ENCODE measurements at regions not wholly inside any gene's neighbourhood (a gene's known extent, or its start where the extent isn't known, plus 50 kb on each side); places are given as distances from the start of the nearest gene placed in this dataset.

GRCh38 chr15:95444860-95445259, 885.6 kb upstream of the NR2F2 start:
- no peaks in the 10 kb centered on the region for H3K36me3 ChIP-seq
- no peak overlapping the region for H3K27ac ChIP-seq
- DNase-seq (ENCODE audit: low spot score) = no peak
- intact Hi-C loops (cut with DNase I) = no loop called here
- WGBS = 95% methylated on average over 4 of the region's 4 CpGs
- no peak overlapping the region for H3K4me3 ChIP-seq
- no peaks in the 10 kb centered on the region for H3K9me3 ChIP-seq
- TF ChIP-seq CTCF (IDR thresholded peaks at IDR 0.05) (no peak), POLR2A (IDR thresholded peaks at IDR 0.05) (no peak), POLR2AphosphoS5 (IDR thresholded peaks at IDR 0.05) (no peak)
- H3K4me1 ChIP-seq (replicated peaks) = no peaks in the 10 kb centered on the region
- H3K27me3 ChIP-seq (replicated peaks; ENCODE audit: insufficient read depth) = no peaks in the 10 kb centered on the region

DNA sequence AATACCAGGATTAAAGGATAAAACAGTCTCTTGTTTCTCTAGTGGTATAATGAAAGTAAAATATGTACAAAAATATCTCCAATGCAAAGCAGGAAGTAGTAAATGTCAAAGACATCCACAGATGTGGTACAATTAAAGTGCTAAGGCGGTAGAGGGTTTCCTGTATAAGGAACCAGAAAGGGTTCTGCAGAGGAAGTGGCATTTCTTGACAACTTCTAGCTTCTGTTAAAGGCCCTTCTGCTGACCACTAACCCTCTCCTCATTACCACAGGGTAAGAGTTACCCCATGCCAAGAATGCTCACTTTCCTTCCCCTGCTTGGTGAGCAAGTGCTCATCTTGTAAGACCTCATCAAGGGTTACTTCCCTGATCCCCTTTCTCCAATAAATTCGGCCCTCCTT, 883.6 kb upstream of the NR2F2 start:
- no peak overlapping the region for H3K27ac ChIP-seq
- intact Hi-C loops (cut with DNase I) = no loop called here
- no peak overlapping the region for H3K4me3 ChIP-seq
- TF ChIP-seq POLR2AphosphoS5 (IDR thresholded peaks at IDR 0.05) (no peak), CTCF (IDR thresholded peaks at IDR 0.05) (no peak), POLR2A (IDR thresholded peaks at IDR 0.05) (no peak)
- no peak for DNase-seq (ENCODE audit: low spot score)
- no peaks in the 10 kb centered on the region for H3K4me1 ChIP-seq (replicated peaks)
- 31% methylated on average over 2 of the region's 2 CpGs for WGBS
- no peaks in the 10 kb centered on the region for H3K36me3 ChIP-seq
- H3K27me3 ChIP-seq (replicated peaks; ENCODE audit: insufficient read depth) = no peaks in the 10 kb centered on the region
- H3K9me3 ChIP-seq = no peaks in the 10 kb centered on the region

- TF ChIP-seq POLR2AphosphoS5 (IDR thresholded peaks at IDR 0.05) (no peak), POLR2A (IDR thresholded peaks at IDR 0.05) (no peak), CTCF (IDR thresholded peaks at IDR 0.05) (no peak)
- Histone ChIP-seq H3K4me3 (no peak overlapping the region), H3K27ac (no peak overlapping the region), H3K36me3 (no peaks in the 10 kb centered on the region), H3K4me1 (replicated peaks) (no peaks in the 10 kb centered on the region), H3K27me3 (replicated peaks; ENCODE audit: insufficient read depth) (no peaks in the 10 kb centered on the region), H3K9me3 (no peaks in the 10 kb centered on the region)
- WGBS = 82% methylated on average over 4 of the region's 4 CpGs
- intact Hi-C loops (cut with DNase I) = no loop called here
- DNase-seq (ENCODE audit: low spot score) = no peak
Measured at GRCh38 chr15:95447486-95447885, 883.0 kb upstream of the NR2F2 start.

GRCh38 chr15:95448531-95449229, 881.8 kb upstream of the NR2F2 start:
- no peak for DNase-seq (ENCODE audit: low spot score)
- intact Hi-C loops (cut with DNase I) = no loop called here
- TF ChIP-seq CTCF (IDR thresholded peaks at IDR 0.05) (no peak), POLR2AphosphoS5 (IDR thresholded peaks at IDR 0.05) (no peak), POLR2A (IDR thresholded peaks at IDR 0.05) (no peak)
- Histone ChIP-seq H3K4me1 (replicated peaks) (no peaks in the 10 kb centered on the region), H3K4me3 (no peak overlapping the region), H3K9me3 (no peaks in the 10 kb centered on the region), H3K36me3 (no peaks in the 10 kb centered on the region), H3K27me3 (replicated peaks; ENCODE audit: insufficient read depth) (no peaks in the 10 kb centered on the region), H3K27ac (no peak overlapping the region)
- WGBS = 98% methylated on average over 2 of the region's 2 CpGs

DNA sequence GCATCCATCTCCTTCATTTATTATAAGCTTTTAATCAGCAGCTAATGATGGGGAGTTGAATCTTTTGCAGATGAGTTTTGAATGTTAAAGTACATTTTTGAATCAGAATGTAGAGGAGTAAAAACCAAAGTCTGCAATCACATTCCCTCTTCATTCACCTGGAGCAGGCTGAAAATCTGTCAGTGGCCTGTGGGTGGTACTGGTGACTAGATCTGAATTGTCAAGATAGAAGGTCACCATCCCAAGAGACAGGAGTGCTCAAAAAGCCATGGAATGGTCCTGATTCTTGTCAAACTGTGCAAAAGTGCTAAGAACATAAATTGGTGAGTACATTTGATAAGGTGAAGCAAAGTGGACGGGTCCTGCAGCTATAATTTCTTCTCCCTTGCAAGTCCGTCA, 881.3 kb upstream of the NR2F2 start:
- DNase-seq (ENCODE audit: low spot score) = no peak
- TF ChIP-seq POLR2AphosphoS5 (IDR thresholded peaks at IDR 0.05) = no peak
- no peak for TF ChIP-seq CTCF (IDR thresholded peaks at IDR 0.05)
- no peak for TF ChIP-seq POLR2A (IDR thresholded peaks at IDR 0.05)
- H3K27ac ChIP-seq = no peak overlapping the region
- 100% methylated on average over 2 of the region's 2 CpGs for WGBS
- no peaks in the 10 kb centered on the region for H3K36me3 ChIP-seq
- no peak overlapping the region for H3K4me3 ChIP-seq
- H3K9me3 ChIP-seq = no peaks in the 10 kb centered on the region
- H3K4me1 ChIP-seq (replicated peaks) = no peaks in the 10 kb centered on the region
- intact Hi-C loops (cut with DNase I) = no loop called here
- H3K27me3 ChIP-seq (replicated peaks; ENCODE audit: insufficient read depth) = no peaks in the 10 kb centered on the region
